ENCODE measurements at regions not wholly inside any gene's neighbourhood (a gene's known extent, or its start where the extent isn't known, plus 50 kb on each side); places are given as distances from the start of the nearest gene placed in this dataset.

DNA sequence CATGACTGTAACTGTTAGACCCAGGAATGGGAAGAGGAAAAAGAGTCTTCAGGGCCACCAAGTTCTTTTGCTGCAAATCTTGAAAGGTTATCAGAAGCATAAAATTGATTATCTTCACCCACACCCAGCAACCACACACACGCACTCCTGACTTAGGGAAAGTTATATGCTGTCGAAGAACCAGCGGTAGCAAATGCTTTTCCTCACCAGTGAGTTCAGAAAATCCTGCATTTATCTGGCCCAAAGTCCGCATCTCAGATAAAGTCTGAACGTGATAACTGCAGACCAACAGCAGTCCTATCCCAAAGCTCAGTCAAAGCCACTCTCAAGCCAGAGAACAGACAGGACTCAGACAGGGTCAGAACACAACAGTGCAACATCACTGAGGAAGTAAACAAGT is 115.6 kb downstream of the IRS2 start:
- DNase-seq (ENCODE audit: low read depth): no peak

DNA sequence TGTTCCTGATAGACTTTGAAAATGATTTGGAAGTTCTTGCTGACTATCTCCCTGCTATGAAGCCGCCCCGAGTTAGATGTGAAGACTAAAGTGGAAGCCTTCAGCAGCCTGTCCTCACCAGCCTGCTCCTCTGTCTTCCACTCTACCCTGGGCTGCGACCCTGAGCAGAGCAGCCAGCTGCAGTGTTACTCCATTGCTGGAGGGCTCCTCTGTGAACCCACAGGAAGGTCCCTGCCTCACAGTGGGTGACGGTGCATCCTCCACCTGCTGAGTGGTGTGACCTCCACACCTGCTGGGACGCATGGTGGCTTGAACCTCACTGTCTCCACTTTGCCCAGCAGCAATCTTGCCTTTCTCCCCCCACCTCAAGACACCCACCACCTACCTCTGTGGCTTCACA is 116.4 kb downstream of the IRS2 start:
- DNase-seq (ENCODE audit: low read depth): no peak

DNA sequence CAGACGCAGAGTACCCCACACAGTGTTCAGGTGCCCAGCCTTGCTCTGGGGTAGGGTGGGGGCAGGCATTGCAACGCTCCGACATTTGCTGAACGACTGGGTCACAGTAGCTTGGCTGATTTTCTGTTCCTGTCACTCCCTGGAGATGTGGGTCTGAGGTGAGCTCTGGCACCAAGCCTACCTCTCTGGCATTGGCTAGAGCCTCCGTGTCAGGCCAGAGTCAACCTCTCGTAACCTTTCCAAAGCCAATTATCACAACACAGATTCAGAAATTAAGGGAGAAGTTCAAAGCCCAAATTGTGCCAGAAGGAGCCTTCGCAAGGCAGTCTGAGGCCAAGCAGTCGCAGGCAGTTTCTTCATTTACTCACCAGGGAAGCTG is 117.2 kb downstream of the IRS2 start:
- DNase-seq (ENCODE audit: low read depth): no peak

DNA sequence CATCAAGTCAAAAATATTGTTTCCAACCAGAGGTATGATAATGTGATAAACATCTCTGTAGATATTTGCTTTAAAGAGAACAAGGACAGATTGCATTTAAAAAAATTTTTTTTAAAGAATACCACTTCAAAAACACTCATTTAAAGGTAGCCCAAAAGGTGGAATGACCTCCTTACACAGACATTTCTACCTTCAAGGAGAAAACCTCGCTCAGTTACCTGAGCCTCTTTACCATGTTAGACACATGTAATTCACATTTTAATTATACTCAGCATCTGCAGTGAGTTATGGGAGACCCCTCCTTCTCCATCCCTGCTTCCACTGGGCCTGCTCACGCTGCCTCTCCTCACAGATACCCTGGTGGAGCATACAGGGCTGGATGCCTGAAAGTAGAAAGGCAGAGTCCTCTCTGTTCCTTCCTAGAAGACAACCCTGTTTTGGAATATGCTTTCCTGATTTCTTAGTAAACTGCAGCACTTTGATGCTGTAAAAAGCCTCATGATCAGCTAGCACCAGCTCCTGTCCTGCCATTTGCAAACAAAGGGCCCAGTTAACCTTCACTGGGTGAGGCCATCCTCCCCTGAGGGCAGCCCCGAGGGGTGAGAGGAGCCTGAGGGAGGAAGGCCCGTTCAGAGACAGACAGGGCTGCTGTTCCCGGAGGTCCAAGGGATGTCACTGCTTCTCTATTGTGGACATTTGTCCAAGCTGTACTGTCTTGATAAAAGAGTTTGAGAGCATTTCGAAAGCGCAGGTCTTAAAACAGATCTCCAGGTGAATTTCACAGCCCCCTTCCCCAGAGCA is 117.8 kb downstream of the IRS2 start:
- no peak for DNase-seq (ENCODE audit: low read depth)

DNA sequence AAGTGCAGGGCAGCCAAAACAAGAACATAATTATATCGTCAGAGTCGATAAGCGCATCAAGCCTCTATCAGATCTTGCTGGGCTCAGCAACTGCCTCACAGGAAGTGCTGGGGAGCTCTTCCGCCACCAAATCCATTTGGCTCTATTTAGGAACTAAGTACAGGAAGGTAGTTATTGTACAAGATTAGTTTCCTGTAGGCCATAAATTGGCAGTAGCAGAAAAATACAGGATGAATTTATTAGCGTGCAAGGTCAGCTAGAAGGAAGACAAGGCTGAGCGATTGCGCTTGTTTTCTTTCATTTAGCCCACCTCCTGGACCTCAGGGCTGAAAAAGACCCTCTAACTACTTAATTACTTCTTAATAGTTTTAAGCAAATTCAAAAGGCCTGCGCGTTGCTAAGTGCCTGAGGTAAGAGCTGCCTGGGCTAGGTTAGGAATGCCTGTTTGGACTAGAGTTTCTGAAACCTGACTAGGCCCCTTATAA is 118.5 kb downstream of the IRS2 start:
- no peak for DNase-seq (ENCODE audit: low read depth)

DNA sequence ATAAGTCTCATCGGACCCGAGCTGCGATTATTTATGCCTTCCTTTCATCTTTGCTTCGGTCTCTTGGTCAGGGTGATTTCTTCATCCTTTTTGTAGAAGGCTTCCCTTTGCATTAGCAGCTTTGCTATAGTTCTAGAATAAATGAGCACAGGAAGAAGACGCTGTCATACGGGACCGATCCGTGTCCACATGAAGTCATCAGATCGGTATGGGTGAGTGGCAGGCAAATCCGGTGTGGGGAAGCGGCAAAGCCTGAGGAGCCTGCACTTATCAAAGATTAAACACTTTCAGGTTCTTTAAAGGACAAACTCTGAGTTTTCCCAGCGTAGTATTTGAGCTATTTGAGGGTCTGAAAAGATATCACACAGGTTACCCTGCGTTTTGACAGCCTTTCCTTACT is 119.3 kb downstream of the IRS2 start:
- DNase-seq (ENCODE audit: low read depth): no peak

DNA sequence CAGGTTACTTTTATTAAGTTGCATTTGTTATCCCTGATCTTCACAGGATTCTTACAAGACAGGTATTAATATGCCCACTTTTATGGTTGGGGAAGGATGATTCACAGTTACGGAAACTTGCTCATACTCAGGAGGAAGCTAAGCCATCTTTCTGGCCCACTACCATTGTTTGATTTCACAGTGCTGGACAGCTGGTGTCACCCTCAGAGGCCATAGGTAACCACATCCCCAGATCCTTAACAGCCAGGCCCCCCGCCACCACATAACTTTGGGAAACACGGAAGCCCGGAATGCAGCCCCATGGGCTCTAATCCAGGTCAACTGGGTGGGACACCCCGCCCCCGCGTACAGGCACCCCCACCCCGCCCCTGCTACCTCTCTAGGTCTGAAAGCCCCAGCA is 119.7 kb downstream of the IRS2 start:
- no peak for DNase-seq (ENCODE audit: low read depth)

DNA sequence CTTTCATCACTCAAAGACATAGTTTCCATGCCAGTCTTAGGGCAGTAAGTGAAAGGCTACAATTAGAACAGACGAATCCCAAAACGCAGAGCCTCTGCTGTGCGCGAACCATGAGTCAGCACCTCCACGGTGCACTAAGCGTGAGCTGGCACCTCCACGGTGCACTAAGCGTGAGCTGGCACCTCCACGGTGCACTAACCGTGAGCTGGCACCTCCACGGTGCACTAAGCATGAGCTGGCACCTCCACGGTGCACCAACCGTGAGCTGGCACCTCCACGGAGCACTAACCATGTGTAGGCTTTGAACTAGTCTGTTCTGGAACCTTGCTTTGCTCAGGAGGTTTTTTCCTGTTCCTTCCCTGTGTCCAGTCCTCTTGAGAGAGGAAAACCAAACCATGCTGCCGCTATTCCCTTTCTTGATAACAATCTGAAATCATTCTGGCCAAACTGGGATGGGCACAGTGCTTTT is 120.6 kb downstream of the IRS2 start:
- no peak for DNase-seq (ENCODE audit: low read depth)

DNA sequence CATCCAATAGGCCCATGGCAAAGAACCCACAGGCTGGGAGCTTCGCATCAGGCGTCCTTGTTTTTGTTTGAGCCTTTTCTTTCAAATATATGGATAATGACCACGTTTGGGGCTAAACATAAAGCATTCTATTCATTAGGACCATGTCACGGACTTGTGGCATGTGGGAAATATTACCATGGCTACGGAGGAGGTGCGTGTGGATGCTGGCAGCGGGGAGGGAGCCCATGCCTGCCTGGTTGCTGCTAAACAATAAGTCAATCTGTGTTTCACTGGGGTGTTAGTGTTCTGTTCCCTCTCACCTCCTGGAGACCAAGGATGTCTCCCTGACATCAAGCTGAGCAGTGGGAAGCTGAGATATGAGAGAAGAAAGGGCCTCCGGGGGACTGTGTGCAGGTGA is 121.1 kb downstream of the IRS2 start:
- DNase-seq (ENCODE audit: low read depth): no peak

DNA sequence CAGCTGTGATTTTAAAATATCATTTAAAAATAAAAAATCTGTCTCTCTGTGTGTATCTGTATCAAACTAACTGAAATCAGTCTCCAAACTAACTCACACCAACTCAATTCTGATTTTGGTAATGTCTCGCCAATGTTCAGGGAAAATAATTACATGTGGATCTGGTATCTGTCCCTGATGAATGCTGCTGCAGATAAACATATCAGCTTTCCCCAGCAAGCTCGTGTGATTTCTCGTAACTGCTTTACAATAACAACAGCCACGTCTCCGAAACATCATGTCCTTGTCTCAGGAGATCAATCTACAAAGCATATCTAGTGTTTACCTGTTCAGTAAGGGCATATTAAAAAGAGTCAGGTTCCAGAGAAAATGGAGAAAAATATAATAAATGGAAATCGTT is 129.0 kb downstream of the IRS2 start:
- no peak for DNase-seq (ENCODE audit: low read depth)

DNA sequence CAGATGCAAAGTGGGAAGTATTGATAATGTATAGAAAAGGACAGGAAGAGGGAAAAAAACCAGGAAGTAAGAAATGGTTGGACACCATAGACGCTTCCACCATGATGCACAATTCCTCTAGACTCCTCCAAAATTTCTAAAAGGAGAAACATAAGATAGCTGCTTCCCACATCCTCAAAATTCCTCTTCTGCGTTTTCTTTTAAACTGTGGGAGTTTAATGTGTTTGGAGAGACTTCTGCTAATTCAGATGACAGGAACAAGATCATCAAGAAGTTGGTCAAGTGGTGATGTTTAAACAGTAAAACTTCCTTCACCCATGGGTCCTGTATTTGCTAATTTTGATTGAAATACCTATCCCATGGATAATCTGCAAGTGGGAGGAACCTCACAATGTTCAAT is 130.2 kb downstream of the IRS2 start:
- DNase-seq (ENCODE audit: low read depth): no peak

DNA sequence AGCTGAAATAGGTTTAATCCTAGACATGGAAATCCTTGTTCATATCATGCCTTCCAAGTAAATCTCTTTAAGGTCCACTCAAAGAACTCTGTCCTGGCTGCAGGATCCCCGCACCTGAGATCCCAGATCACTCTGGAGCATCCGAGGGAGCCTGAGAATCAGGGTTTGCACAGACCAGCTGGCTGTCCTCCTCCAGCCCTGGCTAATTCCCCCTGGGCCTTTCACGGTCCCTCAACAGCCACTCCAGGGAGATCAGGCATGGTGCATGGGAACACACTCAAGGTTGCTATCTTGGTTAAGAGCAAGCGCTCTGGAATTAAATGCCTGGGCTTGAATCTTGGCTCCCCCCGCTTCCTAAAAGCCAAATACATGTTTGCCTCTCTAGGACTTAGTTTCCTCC is 130.8 kb downstream of the IRS2 start:
- no peak for DNase-seq (ENCODE audit: low read depth)

DNA sequence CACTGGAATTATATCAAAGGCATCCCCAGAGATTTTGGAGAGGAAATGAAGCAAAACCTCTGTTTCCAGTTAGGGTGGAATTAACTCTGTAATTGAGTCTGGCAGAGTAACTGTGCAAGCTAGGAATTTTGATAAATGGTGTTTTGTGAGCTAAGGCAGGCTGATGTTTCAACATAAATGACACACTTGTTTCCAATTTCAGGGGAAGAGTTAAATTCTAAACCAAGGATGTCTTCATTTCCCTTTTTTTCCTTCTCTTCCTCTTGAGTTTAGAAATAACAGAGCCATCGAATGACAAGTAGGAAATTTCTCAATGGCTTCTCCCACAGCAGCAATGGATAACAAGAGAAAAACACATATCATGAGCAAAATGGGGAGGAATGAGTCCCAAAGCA is 131.2 kb downstream of the IRS2 start:
- no peak for DNase-seq (ENCODE audit: low read depth)

DNA sequence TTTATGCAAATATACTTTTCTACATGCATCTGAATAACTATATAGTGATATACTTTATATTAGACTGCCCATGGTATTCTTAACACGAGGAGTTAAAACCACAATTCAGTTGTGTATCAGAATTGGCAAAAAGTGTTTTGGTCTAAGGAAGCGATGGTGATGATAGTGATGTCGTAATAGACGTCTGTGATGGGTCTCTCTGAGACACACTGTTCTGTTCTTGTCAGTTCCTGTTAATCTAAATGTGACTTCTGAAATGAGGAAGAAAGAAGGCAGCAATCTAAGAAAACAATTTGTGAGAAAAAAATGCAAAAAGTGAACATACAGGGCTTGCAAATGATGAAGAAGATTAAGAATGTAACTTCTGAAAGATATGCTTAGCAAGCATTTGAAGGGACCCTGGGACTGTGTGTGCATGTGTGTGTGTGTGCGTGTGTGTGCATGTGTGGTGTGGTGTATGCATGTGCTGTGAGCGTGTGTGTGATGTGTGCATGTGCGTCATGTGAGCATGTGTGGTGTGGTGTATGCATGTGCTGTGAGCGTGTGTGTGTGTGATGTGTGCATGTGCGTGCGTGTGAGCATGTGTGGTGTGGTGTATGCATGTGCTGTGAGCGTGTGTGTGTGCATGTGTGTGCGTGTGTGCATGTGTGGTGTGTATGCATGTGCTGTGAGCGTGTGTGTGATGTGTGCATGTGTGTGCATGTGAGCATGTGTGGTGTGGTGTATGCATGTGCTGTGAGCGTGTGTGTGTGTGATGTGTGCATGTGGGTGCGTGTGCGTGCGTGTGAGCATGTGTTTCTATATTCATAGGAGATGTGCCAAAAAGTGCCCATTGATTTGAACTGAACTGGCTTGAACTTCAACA is 131.8 kb downstream of the IRS2 start:
- DNase-seq (ENCODE audit: low read depth): no peak

DNA sequence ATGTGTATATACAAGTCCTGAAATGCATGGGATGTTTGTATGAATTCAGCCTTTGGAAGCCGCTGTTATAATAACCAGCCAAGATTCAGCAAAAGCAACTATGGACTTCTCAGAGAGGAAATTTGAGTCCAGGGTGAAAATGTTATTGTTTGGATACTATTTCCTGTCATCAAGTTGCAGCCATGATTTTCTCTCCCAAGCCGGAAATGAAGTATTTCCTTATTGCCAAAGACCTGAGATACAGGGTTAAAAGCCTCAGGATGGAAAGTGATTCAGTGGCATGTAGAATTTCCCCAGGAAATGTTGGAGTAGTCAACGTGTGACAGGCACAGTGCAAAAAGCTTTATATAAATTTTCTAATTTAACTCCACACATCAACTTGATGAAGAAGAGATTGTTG is 133.9 kb downstream of the IRS2 start:
- no peak for DNase-seq (ENCODE audit: low read depth)

DNA sequence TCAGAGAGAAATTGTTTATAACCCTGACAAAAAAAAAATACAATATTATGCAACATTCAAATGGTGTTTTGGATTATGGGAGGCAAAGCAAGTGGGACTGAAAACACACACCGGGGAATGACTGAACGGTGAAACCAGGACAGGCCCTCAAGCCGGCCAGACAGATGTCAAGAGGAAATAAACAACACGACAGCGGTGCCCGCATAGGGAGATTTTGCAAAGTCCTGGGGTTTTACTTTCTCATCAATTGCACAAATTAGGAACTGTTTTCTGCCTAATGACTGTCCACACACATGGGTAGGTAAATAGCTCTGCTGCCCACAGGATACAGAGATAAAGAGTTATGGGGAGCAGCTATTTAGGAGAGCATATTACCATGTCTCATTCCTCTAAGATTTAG is 134.5 kb downstream of the IRS2 start:
- DNase-seq (ENCODE audit: low read depth): no peak

DNA sequence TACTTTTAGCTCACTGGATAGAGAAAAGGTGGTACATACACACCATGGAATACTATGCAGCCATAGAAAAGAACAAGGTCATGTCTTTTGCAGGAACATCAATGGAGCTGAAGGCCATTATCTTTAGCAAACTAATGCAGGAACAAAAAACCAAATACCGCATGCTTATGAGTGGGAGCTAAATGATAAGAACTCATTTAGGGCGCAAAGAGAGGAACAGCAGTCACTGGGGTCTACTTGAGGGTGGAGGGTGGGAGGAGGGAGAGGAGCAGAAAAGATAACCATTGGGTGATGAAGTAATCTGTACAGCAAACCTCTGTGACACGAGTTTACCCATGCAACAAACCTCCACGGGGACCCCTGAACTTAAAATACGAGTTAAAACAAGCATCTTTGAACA is 135.1 kb downstream of the IRS2 start:
- no peak for DNase-seq (ENCODE audit: low read depth)

DNA sequence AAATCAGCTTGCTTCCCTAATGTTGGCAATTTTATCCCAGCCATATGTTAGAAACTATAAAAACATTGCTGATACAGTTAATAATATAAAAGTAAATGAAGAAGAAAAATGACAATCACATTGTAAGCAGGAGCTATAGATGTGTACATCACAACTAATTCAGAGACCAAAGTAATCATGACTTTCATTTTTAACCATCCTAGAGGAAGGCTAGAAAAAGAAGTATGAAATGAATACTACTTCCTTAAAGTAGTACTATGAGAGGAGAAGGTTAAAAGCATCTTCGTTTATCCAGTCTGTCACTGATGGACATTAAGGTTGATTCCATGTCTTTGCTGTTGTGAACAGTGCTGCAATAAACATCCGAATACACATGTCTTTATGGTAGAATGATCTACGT is 135.5 kb downstream of the IRS2 start:
- no peak for DNase-seq (ENCODE audit: low read depth)

DNA sequence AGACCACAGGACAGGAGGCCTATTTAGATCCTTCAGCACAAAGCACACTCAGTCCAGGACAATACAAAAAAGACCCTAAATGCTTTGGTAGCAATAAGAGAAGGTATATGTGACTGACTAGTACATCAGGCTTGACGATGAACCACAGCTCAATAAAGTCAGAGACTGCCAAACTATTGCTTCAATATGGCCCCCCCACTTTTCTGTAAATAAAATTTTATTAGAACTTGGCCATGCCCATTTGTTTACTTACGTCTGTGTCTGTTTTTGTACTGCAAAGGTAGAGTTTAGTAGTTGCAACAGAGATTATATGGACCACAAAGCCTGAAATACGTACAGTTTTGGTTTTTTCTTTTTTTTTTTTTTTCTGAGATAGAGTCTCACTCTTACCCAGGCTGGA is 136.7 kb downstream of the IRS2 start:
- no peak for DNase-seq (ENCODE audit: low read depth)

DNA sequence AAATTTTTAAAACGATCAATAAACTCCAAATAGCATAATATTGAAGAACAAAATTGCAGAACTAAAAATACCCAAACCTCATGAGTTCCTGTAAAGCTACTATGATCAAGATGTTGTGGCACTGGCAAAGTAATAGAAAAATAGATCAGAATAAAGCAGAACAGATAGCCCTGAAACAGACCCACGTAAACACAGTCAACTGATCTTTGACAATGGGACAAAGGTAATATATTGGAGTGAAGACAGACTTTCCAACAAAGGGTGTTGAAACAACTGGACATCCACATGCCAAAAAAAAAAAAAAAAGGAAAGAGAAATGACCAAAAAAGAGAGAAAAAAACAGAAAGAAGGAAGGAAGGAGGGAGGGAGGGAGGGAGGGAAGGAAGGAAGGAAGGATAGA is 138.7 kb downstream of the IRS2 start:
- no peak for DNase-seq (ENCODE audit: low read depth)

DNA sequence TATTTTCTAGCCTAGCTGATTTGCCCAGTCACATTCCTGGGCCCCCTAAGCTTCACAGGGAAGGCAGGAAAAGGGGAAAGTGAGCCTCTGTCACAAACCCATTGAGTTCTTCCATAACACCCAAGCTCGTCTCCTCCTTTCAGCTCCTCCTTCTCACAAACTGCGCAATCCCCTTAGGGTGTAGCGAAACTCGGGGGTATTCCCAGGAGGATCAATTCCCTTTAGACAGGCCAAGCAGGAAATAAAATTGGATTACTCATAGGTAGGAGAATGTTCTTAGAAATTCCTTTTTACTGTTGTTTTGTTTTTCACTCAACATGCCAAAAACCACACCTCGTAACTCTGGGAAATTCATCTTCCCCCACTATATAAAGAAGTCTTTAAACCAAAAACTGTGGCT is 139.3 kb downstream of the IRS2 start:
- DNase-seq (ENCODE audit: low read depth): no peak

DNA sequence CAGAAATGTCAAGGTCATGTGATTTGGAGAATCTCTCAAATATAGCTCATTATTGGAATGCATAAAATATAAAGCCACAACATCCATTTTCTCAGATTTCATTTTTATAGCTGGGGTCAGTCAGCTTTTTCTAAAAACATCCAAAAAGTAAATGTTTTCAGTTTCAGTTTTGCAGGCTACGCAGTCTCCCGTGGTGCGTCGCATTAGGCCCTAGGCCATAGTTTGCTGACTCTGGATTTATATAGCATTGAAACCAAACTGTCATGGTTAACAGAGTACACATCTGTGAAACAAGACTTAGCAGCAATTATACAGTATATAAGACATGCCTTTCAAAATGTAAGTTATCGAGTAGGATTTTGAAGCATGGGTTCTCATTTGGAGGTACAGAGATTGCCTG is 140.0 kb downstream of the IRS2 start:
- no peak for DNase-seq (ENCODE audit: low read depth)

DNA sequence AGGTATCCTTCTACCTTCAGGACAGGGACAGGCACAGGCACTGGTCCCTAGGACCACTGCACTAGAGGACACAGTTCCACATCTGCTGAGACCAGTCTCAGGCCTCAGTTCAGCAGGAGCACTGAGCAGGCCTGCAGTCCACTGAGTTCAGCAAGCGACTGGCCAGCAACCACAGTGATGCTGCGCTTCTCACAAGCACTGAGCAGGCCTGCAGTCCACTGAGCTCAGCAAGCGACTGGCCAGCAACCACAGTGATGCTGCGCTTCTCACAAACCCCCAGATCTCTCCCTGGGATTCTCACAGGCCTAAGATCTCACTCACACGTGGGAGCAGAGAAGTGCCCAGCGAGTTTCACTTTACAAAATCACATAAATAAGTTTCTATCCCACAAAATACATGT is 140.6 kb downstream of the IRS2 start:
- no peak for DNase-seq (ENCODE audit: low read depth)
